Thyroid gland (tissue), 4 donors: ENCODE measurements at regions not wholly inside any gene's neighbourhood (a gene's known extent, or its start where the extent isn't known, plus 50 kb on each side); places are given as distances from the start of the nearest gene placed in this dataset.

Source experiments
- CTCF ChIP-seq, 6 experiments: fragments of 200-600 bp in 3 of 6; fragments of 450-650 bp in 3 of 6; sonication (generic) in 3 of 6; IDR thresholded peaks; one replicate each; pipeline ENCODE4 v1.5.1; 2016 to 2019; ENCODE audit warnings: antibody characterized with exemption in 6 of 6, mild to moderate bottlenecking in 2 of 6, inconsistent platforms in 1 of 6, moderate library complexity in 1 of 6
- POLR2A ChIP-seq, 2 donors: fragments of 450-650 bp; IDR thresholded peaks; one replicate each; pipeline ENCODE4 v1.6.1; 2017; ENCODE audit warnings: antibody characterized with exemption in 2 of 2, mild to moderate bottlenecking in 2 of 2, moderate library complexity in 1 of 2

- TF ChIP-seq POLR2A (IDR thresholded peaks at IDR 0.05) (no peak), CTCF (IDR thresholded peaks at IDR 0.05) (no peak)
These were observed 104.7 kb upstream of the SSBP2 start for GRCh38 chr5:81855591-81855990.
